ENCODE measurements at regions not wholly inside any gene's neighbourhood (a gene's known extent, or its start where the extent isn't known, plus 50 kb on each side); places are given as distances from the start of the nearest gene placed in this dataset.

DNA sequence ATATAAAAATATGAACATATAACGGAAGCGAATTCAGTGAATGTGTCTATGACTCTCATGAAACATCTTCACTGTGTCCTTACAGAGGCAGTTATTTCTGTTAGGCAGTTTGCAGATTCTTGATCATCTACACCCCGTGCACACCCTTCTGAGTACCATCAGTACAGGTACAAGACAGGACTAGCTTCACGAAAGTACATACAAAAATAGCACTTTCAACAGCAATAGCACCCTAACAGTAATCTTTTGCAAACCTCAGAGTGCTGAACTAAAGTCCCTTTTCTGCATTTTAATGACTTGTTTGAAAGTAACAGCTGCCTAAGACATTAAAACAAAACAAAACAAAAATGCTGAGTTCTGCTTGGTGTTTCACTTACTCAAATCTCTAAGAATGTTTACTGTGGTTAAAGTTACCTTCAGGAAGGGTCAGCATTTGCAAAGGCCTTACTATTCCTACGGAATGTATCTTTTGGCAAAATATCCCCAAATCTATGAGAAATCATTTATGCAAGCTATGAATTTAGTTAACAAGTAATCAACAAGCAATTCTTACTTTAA, 104.1 kb downstream of the CNTN3 start:
- TF ChIP-seq, protein P1, sequence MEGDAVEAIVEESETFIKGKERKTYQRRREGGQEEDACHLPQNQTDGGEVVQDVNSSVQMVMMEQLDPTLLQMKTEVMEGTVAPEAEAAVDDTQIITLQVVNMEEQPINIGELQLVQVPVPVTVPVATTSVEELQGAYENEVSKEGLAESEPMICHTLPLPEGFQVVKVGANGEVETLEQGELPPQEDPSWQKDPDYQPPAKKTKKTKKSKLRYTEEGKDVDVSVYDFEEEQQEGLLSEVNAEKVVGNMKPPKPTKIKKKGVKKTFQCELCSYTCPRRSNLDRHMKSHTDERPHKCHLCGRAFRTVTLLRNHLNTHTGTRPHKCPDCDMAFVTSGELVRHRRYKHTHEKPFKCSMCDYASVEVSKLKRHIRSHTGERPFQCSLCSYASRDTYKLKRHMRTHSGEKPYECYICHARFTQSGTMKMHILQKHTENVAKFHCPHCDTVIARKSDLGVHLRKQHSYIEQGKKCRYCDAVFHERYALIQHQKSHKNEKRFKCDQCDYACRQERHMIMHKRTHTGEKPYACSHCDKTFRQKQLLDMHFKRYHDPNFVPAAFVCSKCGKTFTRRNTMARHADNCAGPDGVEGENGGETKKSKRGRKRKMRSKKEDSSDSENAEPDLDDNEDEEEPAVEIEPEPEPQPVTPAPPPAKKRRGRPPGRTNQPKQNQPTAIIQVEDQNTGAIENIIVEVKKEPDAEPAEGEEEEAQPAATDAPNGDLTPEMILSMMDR (conservative IDR thresholded peaks at IDR 0.05) = no peak
- TF ChIP-seq ZFX (IDR thresholded peaks at IDR 0.05) = no peak

Measured in C4-2B (cell line).